BJ (cell line): ENCODE measurements at regions not wholly inside any gene's neighbourhood (a gene's known extent, or its start where the extent isn't known, plus 50 kb on each side); places are given as distances from the start of the nearest gene placed in this dataset.

Source experiments
- CTCF ChIA-PET: fragments of 350-600 bp; formaldehyde crosslinking; extraction: SDS; loops from one replicate; lab custom pipeline; 2021; ENCODE audit warnings: antibody characterized with exemption, inconsistent platforms; lab: Yijun Ruan, JAX
- POLR2A ChIA-PET: fragments of 300-600 bp; sonication (Branson Sonifier 250); formaldehyde crosslinking; extraction: SDS; loops from one replicate; lab custom pipeline; 2021; ENCODE audit warnings: antibody characterized with exemption; lab: Charles Lee
- DNase-seq: peaks from one replicate; pipeline ENCODE4 v3.0.0-alpha.2; 2011; ENCODE audit warnings: low read depth
- H3K27me3 ChIP-seq: 2 replicates; pipeline ENCODE4 v1.6.0; 2011; ENCODE audit warnings: low read length; ENCODE audit not compliant: control insufficient read depth, insufficient read depth
- H3K36me3 ChIP-seq: 2 replicates; pipeline ENCODE4 v1.5.1; 2011; ENCODE audit warnings: low read length; ENCODE audit not compliant: control insufficient read depth, insufficient read depth
- H3K4me3 ChIP-seq: 2 replicates; pipeline ENCODE4 v1.5.1; 2011; ENCODE audit warnings: low read depth, mild to moderate bottlenecking, control low read depth, low read length
- TF ChIP-seq, protein P1 (sequence below): IDR thresholded peaks from 2 replicates; pipeline ENCODE4 v1.5.1; 2011; ENCODE audit warnings: low read depth, mild to moderate bottlenecking, control low read depth, inconsistent platforms, low read length, moderate library complexity; ENCODE audit not compliant: insufficient read depth

DNA sequence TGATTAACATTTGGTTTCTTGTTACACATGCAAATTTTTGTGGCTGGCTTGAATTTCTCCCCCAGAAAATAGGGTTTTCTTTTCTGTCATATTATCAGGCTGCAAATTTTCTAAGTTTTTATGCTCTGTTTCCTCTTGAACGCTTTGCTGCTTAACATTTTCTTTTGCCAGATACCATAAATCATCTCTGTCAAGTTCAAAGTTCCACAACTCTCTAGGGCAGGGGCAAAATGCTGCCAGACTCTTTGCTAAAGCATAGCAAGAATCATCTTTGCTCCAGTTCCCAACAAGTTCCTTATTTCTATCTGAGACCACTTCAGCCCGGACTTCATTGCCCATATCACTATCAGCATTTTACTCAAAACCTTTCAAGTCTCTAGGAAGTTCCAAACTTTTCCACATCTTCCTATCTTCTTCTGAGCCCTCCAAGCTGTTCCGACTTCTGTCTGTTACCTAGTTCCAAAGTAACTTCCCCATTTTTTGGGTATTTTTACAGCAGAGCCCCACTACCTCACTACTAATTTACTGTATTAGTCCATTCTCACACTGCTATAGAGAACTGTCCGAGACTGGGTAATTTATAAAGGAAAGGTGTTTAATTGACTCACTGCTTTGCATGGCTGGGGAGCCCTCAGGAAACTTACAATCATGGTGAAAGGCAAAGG is 486.9 kb upstream of the NCAM2 start:
- Histone ChIP-seq H3K36me3 (no peaks in the 10 kb centered on the region), H3K4me3 (no peak overlapping the region), H3K27me3 (no peaks in the 10 kb centered on the region)
- TF ChIP-seq, protein P1, sequence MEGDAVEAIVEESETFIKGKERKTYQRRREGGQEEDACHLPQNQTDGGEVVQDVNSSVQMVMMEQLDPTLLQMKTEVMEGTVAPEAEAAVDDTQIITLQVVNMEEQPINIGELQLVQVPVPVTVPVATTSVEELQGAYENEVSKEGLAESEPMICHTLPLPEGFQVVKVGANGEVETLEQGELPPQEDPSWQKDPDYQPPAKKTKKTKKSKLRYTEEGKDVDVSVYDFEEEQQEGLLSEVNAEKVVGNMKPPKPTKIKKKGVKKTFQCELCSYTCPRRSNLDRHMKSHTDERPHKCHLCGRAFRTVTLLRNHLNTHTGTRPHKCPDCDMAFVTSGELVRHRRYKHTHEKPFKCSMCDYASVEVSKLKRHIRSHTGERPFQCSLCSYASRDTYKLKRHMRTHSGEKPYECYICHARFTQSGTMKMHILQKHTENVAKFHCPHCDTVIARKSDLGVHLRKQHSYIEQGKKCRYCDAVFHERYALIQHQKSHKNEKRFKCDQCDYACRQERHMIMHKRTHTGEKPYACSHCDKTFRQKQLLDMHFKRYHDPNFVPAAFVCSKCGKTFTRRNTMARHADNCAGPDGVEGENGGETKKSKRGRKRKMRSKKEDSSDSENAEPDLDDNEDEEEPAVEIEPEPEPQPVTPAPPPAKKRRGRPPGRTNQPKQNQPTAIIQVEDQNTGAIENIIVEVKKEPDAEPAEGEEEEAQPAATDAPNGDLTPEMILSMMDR, result no peak
- ChIA-PET POLR2A (no interaction called here), CTCF (no interaction called here)
- no peak for DNase-seq

DNA sequence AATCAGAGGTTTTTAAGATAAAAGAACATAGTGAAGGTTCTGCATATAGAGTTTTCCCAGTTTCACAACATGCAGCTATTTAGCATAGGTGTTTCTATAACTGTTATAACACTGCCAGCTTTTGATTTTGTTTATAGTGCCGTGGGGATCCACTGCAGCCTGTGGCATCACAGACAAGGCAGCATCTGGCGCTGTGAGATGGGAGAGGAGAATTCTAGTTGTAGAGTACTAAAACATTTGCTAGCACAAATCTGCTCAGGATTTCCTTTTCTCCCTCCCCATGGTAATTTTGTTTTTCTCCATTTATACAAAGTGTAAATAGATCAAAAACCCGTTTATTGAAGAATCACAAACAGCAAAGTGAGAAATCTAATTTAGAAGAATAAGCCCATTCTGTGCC is 482.8 kb upstream of the NCAM2 start:
- POLR2A ChIA-PET, result no interaction called here

DNA sequence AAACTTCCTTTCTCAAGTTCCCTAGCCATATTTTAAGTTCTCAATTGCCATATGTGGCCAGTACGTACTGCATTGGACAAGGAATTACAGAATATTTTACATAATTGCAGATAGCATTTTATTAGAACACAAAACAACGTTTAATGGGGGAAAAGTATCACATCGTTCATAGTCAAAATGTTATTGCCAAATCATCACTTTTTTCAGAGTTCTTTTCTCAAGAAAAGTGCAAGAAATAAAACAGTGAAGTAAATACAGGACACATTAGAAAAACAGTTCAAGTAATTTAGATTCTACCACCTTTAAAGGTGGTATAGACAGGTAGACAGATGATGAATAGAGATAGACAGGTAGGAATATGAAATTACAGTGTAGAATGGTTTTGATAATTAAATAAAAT is 479.1 kb upstream of the NCAM2 start:
- ChIA-PET POLR2A (no interaction called here), CTCF (no interaction called here)
- Histone ChIP-seq H3K36me3 (no peaks in the 10 kb centered on the region), H3K27me3 (no peaks in the 10 kb centered on the region), H3K4me3 (no peak overlapping the region)
- DNase-seq, result no peak
- TF ChIP-seq, protein P1, result no peak

More for the DNA sequence above, 482.8 kb upstream of the NCAM2 start:
- no peak overlapping the region for H3K4me3 ChIP-seq
- H3K27me3 ChIP-seq, result no peaks in the 10 kb centered on the region
- CTCF ChIA-PET, result no interaction called here
- TF ChIP-seq, protein P1, result no peak
- DNase-seq, result no peak
- H3K36me3 ChIP-seq, result no peaks in the 10 kb centered on the region

DNA sequence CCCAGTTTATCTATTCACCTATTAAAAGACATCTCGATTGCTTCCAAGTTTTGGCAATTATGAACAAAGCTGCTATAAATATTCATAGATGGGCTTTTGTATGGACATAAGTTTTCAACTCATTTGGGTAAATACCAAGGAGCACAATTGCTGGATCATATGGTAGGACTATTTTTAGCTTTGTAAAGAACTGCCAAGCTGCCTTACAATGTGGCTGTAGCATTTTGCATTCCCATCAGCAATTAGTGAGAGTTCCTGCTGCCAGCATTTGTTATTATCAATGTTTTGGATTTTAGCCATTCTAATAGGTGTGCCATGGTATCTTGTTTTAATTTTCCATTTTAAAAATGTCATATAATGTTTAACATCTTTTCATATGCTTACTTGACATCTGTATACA is 475.6 kb upstream of the NCAM2 start:
- TF ChIP-seq, protein P1, result no peak
- Histone ChIP-seq H3K36me3 (no peaks in the 10 kb centered on the region), H3K27me3 (no peaks in the 10 kb centered on the region), H3K4me3 (no peak overlapping the region)
- ChIA-PET POLR2A (no interaction called here), CTCF (no interaction called here)
- no peak for DNase-seq

DNA sequence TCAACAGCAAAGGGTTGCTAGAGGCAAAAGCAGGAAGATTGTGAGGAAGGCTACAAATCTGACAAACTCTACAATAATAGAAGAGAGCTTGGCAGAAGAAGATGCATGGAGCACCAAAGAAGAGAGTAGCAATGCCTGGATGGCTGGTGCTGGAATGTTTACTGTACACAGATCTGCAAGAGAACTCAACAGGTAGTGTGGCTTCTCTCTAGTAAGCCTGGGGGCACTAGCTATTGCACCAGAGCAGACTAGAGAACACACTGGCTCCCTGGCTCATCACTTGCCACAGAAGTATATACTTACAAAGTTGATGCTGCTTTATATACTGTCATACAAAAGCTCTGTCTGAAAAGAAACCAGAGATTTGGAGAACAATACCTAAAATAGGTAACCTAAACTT is 475.0 kb upstream of the NCAM2 start:
- TF ChIP-seq, protein P1, result no peak
- DNase-seq, result no peak
- Histone ChIP-seq H3K27me3 (no peaks in the 10 kb centered on the region), H3K36me3 (no peaks in the 10 kb centered on the region), H3K4me3 (no peak overlapping the region)
- POLR2A ChIA-PET, result no interaction called here
- CTCF ChIA-PET, result no interaction called here
